Activated CD4-positive, CD25-positive, alpha-beta regulatory T cell treated with anti-CD3 and anti-CD28 coated beads, Interleukin-2, amount 50 U/mL, for 16 hours (primary cell): ENCODE measurements at regions not wholly inside any gene's neighbourhood (a gene's known extent, or its start where the extent isn't known, plus 50 kb on each side); places are given as distances from the start of the nearest gene placed in this dataset.
"Not testable (repeated sequence)": the region's sequence is repeated elsewhere in the genome, so short reads cannot be mapped to it uniquely, and the experiment has no call there.

ENCODE experiments used
- DNase-seq: peaks from one replicate; pipeline ENCODE4 v3.0.0-alpha.2; 2020; ENCODE audit warnings: low read depth, low spot score

GRCh38 chr5:162209005-162209605 is 141.5 kb downstream of the GABRG2 start:
- no peak for DNase-seq

GRCh38 chr5:162214551-162214950 is 147.0 kb downstream of the GABRG2 start:
- DNase-seq, result no peak

- no peak for DNase-seq
Observed at GRCh38 chr5:162217037-162217436, 149.5 kb downstream of the GABRG2 start.

GRCh38 chr5:162221910-162222309 is 154.3 kb downstream of the GABRG2 start:
- DNase-seq, result no peak

- no peak for DNase-seq
Observed at GRCh38 chr5:162227075-162227474, 159.5 kb downstream of the GABRG2 start.

GRCh38 chr5:162230348-162230747 is 162.8 kb downstream of the GABRG2 start:
- DNase-seq, result no peak

GRCh38 chr5:162231522-162231921 is 163.9 kb downstream of the GABRG2 start:
- DNase-seq, result no peak

- DNase-seq, result no peak
Observed at GRCh38 chr5:162240734-162241133, 173.2 kb downstream of the GABRG2 start.

GRCh38 chr5:162242416-162242815 is 174.8 kb downstream of the GABRG2 start:
- DNase-seq, result no peak

GRCh38 chr5:162243651-162244050 is 176.1 kb downstream of the GABRG2 start:
- no peak for DNase-seq

GRCh38 chr5:162248107-162248713 is 180.6 kb downstream of the GABRG2 start:
- DNase-seq, result no peak

GRCh38 chr5:162256711-162257110 is 189.1 kb downstream of the GABRG2 start:
- DNase-seq, result no peak

GRCh38 chr5:162268694-162269481 is 201.3 kb downstream of the GABRG2 start:
- DNase-seq, result no peak

- DNase-seq, result no peak
Observed at GRCh38 chr5:162272417-162272816, 204.8 kb downstream of the GABRG2 start.

GRCh38 chr5:162274679-162275078 is 207.1 kb downstream of the GABRG2 start:
- no peak for DNase-seq

GRCh38 chr5:162275387-162275786 is 207.8 kb downstream of the GABRG2 start:
- not testable (repeated sequence) for DNase-seq

- no peak for DNase-seq
Observed at GRCh38 chr5:162282191-162282590, 214.6 kb downstream of the GABRG2 start.

GRCh38 chr5:162283609-162284008 is 216.0 kb downstream of the GABRG2 start:
- no peak for DNase-seq

GRCh38 chr5:162288647-162289296 is 221.2 kb downstream of the GABRG2 start:
- no peak for DNase-seq

GRCh38 chr5:162289489-162289888 is 221.9 kb downstream of the GABRG2 start:
- DNase-seq, result no peak

GRCh38 chr5:162299793-162300192 is 232.2 kb downstream of the GABRG2 start:
- no peak for DNase-seq

- no peak for DNase-seq
Observed at GRCh38 chr5:162301356-162301755, 233.8 kb downstream of the GABRG2 start.
